Activated CD4-positive, alpha-beta T cell treated with anti-CD3 and anti-CD28 coated beads, Interleukin-2, amount 10 ng/mL, durations not matched to agents 24 days and 14 days (primary cell): ENCODE measurements at regions not wholly inside any gene's neighbourhood (a gene's known extent, or its start where the extent isn't known, plus 50 kb on each side); places are given as distances from the start of the nearest gene placed in this dataset.

ENCODE experiments used
- DNase-seq: peaks from one replicate; pipeline ENCODE4 v3.0.0; 2022
- H3K27ac Mint-ChIP-seq: one replicate; pipeline ENCODE4 v1.8.0; 2022; ENCODE audit warnings: mild to moderate bottlenecking, mixed read lengths
- H3K27me3 Mint-ChIP-seq: one replicate; pipeline ENCODE4 v1.8.0; 2022; ENCODE audit warnings: mixed read lengths
- H3K36me3 Mint-ChIP-seq: one replicate; pipeline ENCODE4 v1.8.0; 2022; ENCODE audit warnings: low read depth, mild to moderate bottlenecking, mixed read lengths
- H3K4me1 Mint-ChIP-seq: one replicate; pipeline ENCODE4 v1.8.0; 2021; ENCODE audit warnings: mixed read lengths
- H3K4me3 Mint-ChIP-seq: one replicate; pipeline ENCODE4 v1.8.0; 2022; ENCODE audit warnings: mild to moderate bottlenecking, moderate library complexity, mixed read lengths
- H3K9me3 Mint-ChIP-seq: one replicate; pipeline ENCODE4 v1.8.0; 2021; ENCODE audit warnings: mixed read lengths
- intact Hi-C: fragments of 100-400 bp; cut with micrococcal nuclease; formaldehyde crosslinking; loops from one replicate; pipeline ENCODE4 v1.15.1; 2023

DNA sequence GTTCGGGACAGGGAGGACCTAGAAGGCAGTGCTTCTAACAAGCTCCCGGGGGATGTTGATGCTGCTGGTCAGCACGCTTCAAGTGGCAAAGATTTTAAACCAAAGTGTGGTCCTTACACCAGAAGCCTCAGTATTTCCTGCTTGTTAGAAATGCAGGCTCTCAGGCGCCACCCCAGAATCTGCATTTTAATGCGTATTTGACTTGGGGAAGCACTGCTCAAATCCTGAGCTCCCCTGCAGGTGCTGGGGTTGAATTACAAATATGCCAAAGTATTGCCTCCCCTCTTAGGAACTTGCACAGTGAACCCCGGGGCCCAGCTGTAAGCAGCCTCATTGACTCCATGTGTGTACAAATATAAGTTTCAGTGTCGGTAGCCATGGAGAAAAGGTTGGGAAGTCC lies 70.8 kb upstream of the RAI2 start:
- Mint-ChIP-seq H3K4me3 (no peak overlapping the region), H3K36me3 (no peaks in the 10 kb centered on the region), H3K27me3 (no peaks in the 10 kb centered on the region), H3K27ac (no peak overlapping the region), H3K9me3 (no peaks in the 10 kb centered on the region), H3K4me1 (no peaks in the 10 kb centered on the region)
- DNase-seq, result no peak
- intact Hi-C loops, result no loop called here

DNA sequence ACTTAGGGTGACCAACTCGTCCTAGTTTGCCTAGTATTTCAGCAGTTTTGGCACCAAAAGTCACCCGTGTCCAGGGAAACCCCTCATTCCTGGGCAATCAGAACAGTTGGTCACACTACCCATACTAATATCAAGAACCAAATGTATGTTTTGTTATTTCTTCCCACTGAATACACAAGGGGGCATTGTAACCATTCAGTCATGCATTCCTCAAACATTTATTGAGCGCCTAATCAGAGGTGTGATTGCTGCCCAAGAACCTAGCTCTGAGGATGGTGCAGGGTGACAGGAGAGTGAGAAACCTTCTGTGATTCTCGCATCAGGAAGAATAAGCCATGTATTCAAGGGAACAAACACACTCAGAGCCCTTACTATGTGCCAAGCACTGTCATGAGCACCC lies 69.8 kb upstream of the RAI2 start:
- Mint-ChIP-seq H3K9me3 (no peaks in the 10 kb centered on the region), H3K27me3 (no peaks in the 10 kb centered on the region), H3K4me3 (no peak overlapping the region), H3K36me3 (no peaks in the 10 kb centered on the region), H3K27ac (no peak overlapping the region), H3K4me1 (no peaks in the 10 kb centered on the region)
- DNase-seq, result no peak
- intact Hi-C loops, result no loop called here

DNA sequence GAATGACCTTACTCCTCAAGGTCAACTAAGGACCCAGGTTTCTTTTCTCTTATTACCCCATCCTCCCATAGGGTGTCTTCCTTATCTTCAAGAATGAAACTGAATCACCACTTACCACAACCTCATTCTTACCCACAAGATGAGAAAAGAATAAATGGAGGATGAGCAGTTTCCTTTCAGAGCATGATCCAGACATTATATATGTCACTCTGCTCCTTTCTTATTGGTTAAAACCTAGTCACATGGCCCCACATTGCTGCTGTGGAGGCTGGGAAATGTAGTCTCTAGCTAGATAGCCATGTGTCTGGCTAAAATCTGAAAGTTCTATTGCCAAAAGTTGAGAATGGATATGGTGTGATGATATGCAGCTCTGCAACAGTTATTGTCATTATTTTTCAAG lies 62.4 kb upstream of the RAI2 start:
- peak; percentile 51 for DNase-seq
- H3K9me3 Mint-ChIP-seq, result no peaks in the 10 kb centered on the region
- no peaks in the 10 kb centered on the region for H3K27me3 Mint-ChIP-seq
- no peak overlapping the region for H3K27ac Mint-ChIP-seq
- intact Hi-C loops, result no loop called here
- H3K4me1 Mint-ChIP-seq, result peaks cover 4% of the 10 kb centered on the region
- no peaks in the 10 kb centered on the region for H3K36me3 Mint-ChIP-seq
- H3K4me3 Mint-ChIP-seq, result no peak overlapping the region

DNA sequence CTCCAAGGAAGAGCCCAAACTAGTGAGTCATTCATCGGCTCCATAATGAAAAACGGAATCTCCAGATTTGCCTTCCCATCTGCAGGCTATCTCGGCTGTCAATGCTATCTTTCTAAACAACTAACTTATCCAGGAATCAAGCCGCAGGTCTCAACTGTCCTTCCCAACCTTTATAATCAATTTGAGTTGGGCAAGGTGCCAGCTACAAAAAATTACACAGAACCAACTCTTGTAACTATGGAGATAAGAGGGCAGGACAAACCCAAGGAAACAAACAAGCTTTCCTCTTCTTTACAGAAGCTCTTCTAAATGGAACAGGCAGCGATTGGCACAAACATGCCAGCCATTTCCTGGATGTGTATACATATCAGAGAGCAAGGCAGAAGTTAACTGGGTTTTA lies 61.2 kb upstream of the RAI2 start:
- H3K27me3 Mint-ChIP-seq, result no peaks in the 10 kb centered on the region
- intact Hi-C loops, result no loop called here

DNA sequence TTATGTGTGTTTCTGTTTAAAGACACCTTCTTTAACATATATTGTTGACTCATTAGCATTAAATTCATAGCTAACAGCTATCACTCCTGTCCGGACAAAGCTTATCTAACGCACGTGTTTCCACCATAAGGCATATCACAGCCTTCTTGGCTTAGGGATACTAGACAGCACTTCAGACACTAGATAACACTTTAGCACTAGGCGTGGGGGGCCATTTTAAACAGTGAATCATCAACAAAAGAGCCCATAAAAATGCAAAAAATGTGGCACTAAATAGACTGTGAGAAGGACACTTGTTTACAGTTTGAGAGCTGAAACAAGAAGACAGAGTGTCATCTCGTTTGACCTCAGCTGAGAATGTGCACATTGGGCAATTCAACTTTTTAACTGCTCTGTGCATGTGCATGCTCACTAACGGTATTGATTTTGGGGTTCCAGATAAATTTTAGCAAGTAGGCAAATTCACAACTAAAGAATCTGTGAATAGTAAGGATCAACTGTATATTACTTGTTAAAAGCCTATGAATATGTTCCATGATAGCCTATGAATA lies 58.9 kb upstream of the RAI2 start:
- no peak for DNase-seq
- no peak overlapping the region for H3K4me3 Mint-ChIP-seq
- peaks cover 4% of the 10 kb centered on the region for H3K4me1 Mint-ChIP-seq
- H3K27me3 Mint-ChIP-seq, result no peaks in the 10 kb centered on the region
- intact Hi-C loops, result no loop called here
- no peaks in the 10 kb centered on the region for H3K9me3 Mint-ChIP-seq
- H3K36me3 Mint-ChIP-seq, result no peaks in the 10 kb centered on the region
- H3K27ac Mint-ChIP-seq, result no peak overlapping the region

More for the DNA sequence above, 61.2 kb upstream of the RAI2 start:
- Mint-ChIP-seq H3K4me3 (no peak overlapping the region), H3K36me3 (no peaks in the 10 kb centered on the region), H3K27ac (no peak overlapping the region), H3K4me1 (peaks cover 4% of the 10 kb centered on the region), H3K9me3 (no peaks in the 10 kb centered on the region)
- DNase-seq, result no peak

DNA sequence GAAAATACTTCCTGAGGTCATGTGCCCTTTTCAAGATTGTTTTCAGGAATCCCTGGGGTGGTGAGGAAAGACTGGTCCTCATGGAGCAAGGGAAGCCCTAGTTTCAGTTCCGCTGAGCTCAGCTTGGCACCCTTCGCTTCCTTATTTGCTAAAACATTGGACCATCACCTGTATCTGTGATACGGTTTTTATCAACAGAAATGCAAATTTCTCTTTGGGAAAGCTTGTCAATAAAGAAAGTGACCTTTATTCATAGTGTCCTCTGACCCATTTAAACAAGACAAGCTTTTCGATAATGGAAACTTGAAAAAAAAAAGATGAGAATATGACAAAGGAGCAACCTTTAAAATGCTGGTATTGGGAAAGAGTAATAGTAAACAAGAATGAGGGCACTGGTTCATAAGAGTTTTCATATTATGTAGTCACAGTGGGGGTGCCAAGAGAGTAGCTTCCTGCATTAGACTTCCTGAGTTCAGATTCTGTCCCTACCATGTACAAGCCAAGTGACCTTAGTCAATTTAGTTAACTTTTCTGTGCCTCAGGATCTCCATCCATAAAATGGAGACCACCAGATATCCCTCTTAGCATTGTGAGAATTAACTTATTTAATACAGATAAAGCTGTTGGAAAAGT lies 57.0 kb upstream of the RAI2 start:
- H3K9me3 Mint-ChIP-seq, result no peaks in the 10 kb centered on the region
- H3K4me1 Mint-ChIP-seq, result no peaks in the 10 kb centered on the region
- no peaks in the 10 kb centered on the region for H3K27me3 Mint-ChIP-seq
- H3K4me3 Mint-ChIP-seq, result no peak overlapping the region
- H3K36me3 Mint-ChIP-seq, result no peaks in the 10 kb centered on the region
- no peak for DNase-seq
- no peak overlapping the region for H3K27ac Mint-ChIP-seq
- intact Hi-C loops, result no loop called here

DNA sequence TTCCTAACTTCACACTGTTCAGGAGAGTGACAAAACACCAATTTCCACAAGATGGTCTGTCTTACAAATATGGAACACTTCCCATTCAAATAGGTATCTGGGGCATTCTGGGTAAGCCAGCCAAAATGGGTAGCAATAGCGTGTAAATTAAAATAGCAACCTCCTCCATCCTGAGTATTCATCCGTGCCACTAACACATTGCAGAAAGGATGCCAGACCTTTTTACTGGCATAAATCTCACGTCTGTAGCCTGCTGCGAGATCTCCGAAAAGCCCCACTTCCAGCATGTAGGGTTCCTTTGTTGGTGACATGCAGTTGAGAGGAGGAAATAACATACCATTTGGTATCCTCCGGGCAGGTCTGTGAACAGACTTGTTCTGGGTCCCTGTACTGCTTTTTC lies 52.7 kb upstream of the RAI2 start:
- no peaks in the 10 kb centered on the region for H3K27me3 Mint-ChIP-seq
- no peaks in the 10 kb centered on the region for H3K36me3 Mint-ChIP-seq
- peaks cover 1% of the 10 kb centered on the region for H3K4me1 Mint-ChIP-seq
- H3K27ac Mint-ChIP-seq, result no peak overlapping the region
- DNase-seq, result no peak
- intact Hi-C loops, result no loop called here
- H3K4me3 Mint-ChIP-seq, result no peak overlapping the region
- H3K9me3 Mint-ChIP-seq, result no peaks in the 10 kb centered on the region
